ENCODE measurements at regions not wholly inside any gene's neighbourhood (a gene's known extent, or its start where the extent isn't known, plus 50 kb on each side); places are given as distances from the start of the nearest gene placed in this dataset.

- Histone ChIP-seq H3K4me3 (replicated peaks in 1 of 3; ENCODE audit: insufficient read depth in 1 of 3, low read depth in 2 of 3, low read length in 3 of 3) (no peak overlapping the region), H2AFZ (ENCODE audit: low read length) (no peak overlapping the region), H3K79me2 (ENCODE audit: insufficient read depth, low read length) (no peaks in the 10 kb centered on the region), H3K36me3 (replicated peaks in 1 of 2; ENCODE audit: control insufficient read depth in 1 of 2, insufficient read depth in 2 of 2, low read length in 2 of 2) (no peaks in the 10 kb centered on the region), H3K27ac (ENCODE audit: extremely low read length, insufficient read depth, low read length) (no peak overlapping the region), H3K4me1 (ENCODE audit: insufficient read depth, low read length) (no peaks in the 10 kb centered on the region), H3K27me3 (ENCODE audit: control insufficient read depth in 1 of 2, insufficient read depth in 2 of 2, low read length in 2 of 2) (no peaks in the 10 kb centered on the region), H3K4me2 (ENCODE audit: low read depth, low read length) (no peak overlapping the region), H3K9ac (ENCODE audit: insufficient read depth, low read depth, low read length) (no peak overlapping the region), H3K9me3 (ENCODE audit: low read length) (peaks cover 64% of the 10 kb centered on the region), H4K20me1 (ENCODE audit: insufficient read depth, low read length) (no peaks in the 10 kb centered on the region)
- intact Hi-C loops (cut with micrococcal nuclease; ENCODE audit: unreplicated experiment) (no loop called here), in situ Hi-C loops (cut with HindIII; ENCODE audit: extremely low pct_ligation_motif_present, low pct_unique_long_range_greater_than_20kb) (no loop called here)
- no peak for ATAC-seq
- TF ChIP-seq NFKBIZ (CRISPR knock-in tag; IDR thresholded peaks at IDR 0.05) (no peak), SMAD9 (CRISPR knock-in tag; IDR thresholded peaks at IDR 0.05) (no peak), ZSCAN25 (CRISPR knock-in tag; IDR thresholded peaks at IDR 0.05) (no peak), RFXAP (CRISPR knock-in tag; IDR thresholded peaks at IDR 0.05; ENCODE audit: borderline replicate concordance) (no peak), ZBED4 (CRISPR knock-in tag; IDR thresholded peaks at IDR 0.05; ENCODE audit: borderline replicate concordance) (no peak), MBD4 (IDR thresholded peaks at IDR 0.05; ENCODE audit: borderline replicate concordance, low read length) (no peak), ZEB1 (IDR thresholded peaks at IDR 0.05; ENCODE audit: insufficient replicate concordance, low read depth) (no peak), XRCC5 (optimal IDR thresholded peaks at IDR 0.05; ENCODE audit: low read length) (no peak), SNAI1 (CRISPR knock-in tag; IDR thresholded peaks at IDR 0.05; ENCODE audit: borderline replicate concordance) (no peak), KLF13 (CRISPR knock-in tag; IDR thresholded peaks at IDR 0.05) (no peak), HMGA1 (CRISPR knock-in tag; conservative IDR thresholded peaks at IDR 0.05) (no peak), MATR3 (CRISPR knock-in tag; IDR thresholded peaks at IDR 0.05) (no peak), ZNF224 (CRISPR knock-in tag; IDR thresholded peaks at IDR 0.05) (no peak), FOXK2 (IDR thresholded peaks at IDR 0.05) (no peak)
- FAIRE-seq: no peak
- ChIA-PET POLR2A (no interaction called here), CTCF (ENCODE audit: low intra/inter-chr PET ratio, low total read pairs) (no interaction called here)
- no peak for DNase-seq (ENCODE audit: low spot score)
- WGBS (ENCODE audit: low lambda C conversion rate): 4% methylated on average over 3 of the region's 3 CpGs
- no TSS peak for BruUV-seq (replicated peaks)
Measured at GRCh38 chr5:164950927-164951326, 1445.5 kb downstream of the MAT2B start.
